GM21825 (cell line): ENCODE measurements at regions not wholly inside any gene's neighbourhood (a gene's known extent, or its start where the extent isn't known, plus 50 kb on each side); places are given as distances from the start of the nearest gene placed in this dataset.
A peak's percentile ranks its signal among the peaks of the same experiment; 100 is the strongest.

Experiments used
- ATAC-seq: cut with Tn5 transposase; IDR thresholded peaks from one replicate; pipeline ENCODE4 v1.9.1; 2021; ENCODE audit warnings: mild to moderate bottlenecking, moderate library complexity; ENCODE audit not compliant: unreplicated experiment

- peak; percentile 54 for ATAC-seq
Measured at GRCh38 chr2:147657086-147658000, 187.5 kb upstream of the ACVR2A start.

- ATAC-seq = no peak
Measured at GRCh38 chr2:147649998-147650397, 194.8 kb upstream of the ACVR2A start.

GRCh38 chr2:147649286-147649685 lies 195.5 kb upstream of the ACVR2A start:
- ATAC-seq = no peak

- no peak for ATAC-seq
Measured at GRCh38 chr2:147648471-147648870, 196.4 kb upstream of the ACVR2A start.

- no peak for ATAC-seq
Measured at GRCh38 chr2:147647816-147648215, 197.0 kb upstream of the ACVR2A start.

GRCh38 chr2:147646818-147647468 lies 197.9 kb upstream of the ACVR2A start:
- ATAC-seq = no peak

- no peak for ATAC-seq
Measured at GRCh38 chr2:147644491-147644890, 200.3 kb upstream of the ACVR2A start.

- ATAC-seq = no peak
Measured at GRCh38 chr2:147642765-147643164, 202.1 kb upstream of the ACVR2A start.

- no peak for ATAC-seq
Measured at GRCh38 chr2:147641651-147642050, 203.2 kb upstream of the ACVR2A start.

GRCh38 chr2:147639891-147640290 lies 204.9 kb upstream of the ACVR2A start:
- ATAC-seq = peak; percentile 84

- no peak for ATAC-seq
Measured at GRCh38 chr2:147639386-147639785, 205.4 kb upstream of the ACVR2A start.

- no peak for ATAC-seq
Measured at GRCh38 chr2:147636886-147637285, 207.9 kb upstream of the ACVR2A start.

GRCh38 chr2:147636238-147636882 lies 208.5 kb upstream of the ACVR2A start:
- no peak for ATAC-seq

GRCh38 chr2:147634826-147635225 lies 210.0 kb upstream of the ACVR2A start:
- ATAC-seq = no peak

- ATAC-seq = no peak
Measured at GRCh38 chr2:147632198-147632597, 212.6 kb upstream of the ACVR2A start.

GRCh38 chr2:147631294-147631693 lies 213.5 kb upstream of the ACVR2A start:
- no peak for ATAC-seq

GRCh38 chr2:147630585-147630984 lies 214.2 kb upstream of the ACVR2A start:
- ATAC-seq = no peak

GRCh38 chr2:147628971-147629421 lies 215.8 kb upstream of the ACVR2A start:
- ATAC-seq = peak; percentile 61

- ATAC-seq = peak; percentile 98
Measured at GRCh38 chr2:147623328-147623727, 221.5 kb upstream of the ACVR2A start.

- no peak for ATAC-seq
Measured at GRCh38 chr2:147621656-147622197, 223.1 kb upstream of the ACVR2A start.

- no peak for ATAC-seq
Measured at GRCh38 chr2:147619808-147620207, 225.0 kb upstream of the ACVR2A start.
